CD4-positive, alpha-beta T cell treated with Interleukin-12 subunit alpha and Interleukin-12 subunit beta, for 1 hour (primary cell): ENCODE measurements at regions not wholly inside any gene's neighbourhood (a gene's known extent, or its start where the extent isn't known, plus 50 kb on each side); places are given as distances from the start of the nearest gene placed in this dataset.

Source experiments
- DNase-seq: peaks from one replicate; pipeline ENCODE4 v3.0.0-alpha.2; 2020

DNA sequence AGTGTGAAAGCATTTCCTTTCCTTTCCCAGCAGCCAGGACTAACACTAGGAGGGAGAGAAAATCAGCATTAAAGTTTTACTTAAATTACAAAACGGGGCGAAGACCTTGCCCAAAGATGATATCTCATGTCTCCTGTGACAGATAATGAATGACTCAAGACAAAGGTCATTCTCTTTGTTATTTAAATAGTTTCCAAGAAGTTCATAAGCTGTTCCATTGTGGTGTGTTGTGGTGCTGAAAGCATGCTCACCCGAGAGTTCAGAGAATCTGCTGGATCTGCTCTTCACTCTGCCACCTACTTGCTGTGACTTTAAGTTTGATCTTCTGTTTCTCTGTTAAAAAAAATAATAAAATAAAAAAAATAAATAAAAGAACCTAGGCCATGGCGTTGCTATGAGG is 265.9 kb upstream of the NR4A3 start:
- no peak for DNase-seq

DNA sequence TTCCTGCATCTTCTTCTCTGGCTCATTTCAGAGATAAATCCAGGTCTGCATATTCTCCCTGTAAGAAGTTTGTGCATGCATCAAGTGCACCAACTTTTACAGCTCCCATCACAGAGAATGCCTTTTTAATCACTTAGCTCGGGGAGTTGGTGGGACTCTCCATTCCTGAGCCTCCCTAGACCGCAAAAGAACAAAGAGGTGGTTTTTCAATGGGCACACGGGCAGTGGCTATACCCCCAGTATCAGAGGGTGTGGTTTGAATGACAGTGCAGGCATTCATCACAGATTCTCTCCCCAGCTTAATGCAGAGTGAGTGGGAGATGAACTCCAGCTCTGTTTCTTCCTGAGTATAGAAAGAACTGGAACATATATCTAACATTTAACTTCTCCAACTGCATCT is 264.7 kb upstream of the NR4A3 start:
- DNase-seq, result no peak

DNA sequence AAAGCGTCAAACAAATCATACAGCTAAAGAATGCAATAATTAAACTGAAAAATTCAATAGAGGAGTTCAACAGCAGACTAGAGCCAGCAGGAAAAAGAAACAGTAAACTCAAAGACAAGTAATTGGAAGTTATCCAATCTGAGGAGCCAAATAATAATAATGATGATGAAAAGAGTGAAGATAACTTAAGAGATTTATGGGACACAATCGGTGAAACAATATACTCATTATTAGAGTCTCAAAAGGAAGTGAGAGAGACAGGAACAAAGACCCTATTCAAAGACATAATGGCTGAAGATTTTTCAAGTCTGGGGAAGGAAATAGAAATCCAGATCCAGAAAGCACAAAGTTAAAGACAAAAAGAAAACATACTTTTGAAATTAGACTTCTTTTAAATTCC is 263.9 kb upstream of the NR4A3 start:
- no peak for DNase-seq

DNA sequence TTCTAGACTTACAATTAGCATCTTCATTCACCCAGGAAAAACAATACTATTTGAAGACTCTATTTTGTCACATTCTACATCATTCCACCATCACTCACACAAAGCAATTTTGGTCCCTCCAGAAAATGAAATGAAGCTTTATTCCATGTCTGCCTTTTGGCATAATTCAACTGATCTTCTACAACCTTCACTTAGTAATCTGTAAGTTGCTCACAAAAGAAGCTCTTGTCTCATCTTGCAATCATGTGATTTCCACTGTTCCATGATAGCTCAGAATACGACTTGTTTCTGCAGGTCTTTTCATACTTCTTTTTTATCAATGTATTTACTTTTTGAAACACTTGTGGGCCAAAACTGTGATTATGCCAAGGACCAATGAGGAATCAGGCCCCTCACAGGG is 261.9 kb upstream of the NR4A3 start:
- no peak for DNase-seq

DNA sequence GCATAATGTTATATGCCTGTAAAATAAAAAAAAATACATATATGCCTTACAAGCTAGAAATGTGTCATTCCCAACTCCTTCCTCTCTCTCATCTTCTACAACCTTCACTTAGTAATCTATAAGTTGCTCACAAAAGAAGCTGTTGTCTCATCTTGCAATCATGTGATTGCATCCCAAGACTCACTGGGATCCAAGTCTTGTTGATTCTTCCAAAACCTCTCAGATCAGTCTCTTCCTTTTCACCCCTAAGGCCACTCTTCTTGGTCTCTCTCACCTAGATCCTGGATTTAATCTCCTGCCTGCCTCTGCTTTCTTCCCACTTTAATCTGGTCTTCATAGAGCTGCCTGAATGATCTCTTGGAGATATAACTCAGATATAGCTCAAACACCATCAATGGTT is 261.1 kb upstream of the NR4A3 start:
- DNase-seq, result no peak

DNA sequence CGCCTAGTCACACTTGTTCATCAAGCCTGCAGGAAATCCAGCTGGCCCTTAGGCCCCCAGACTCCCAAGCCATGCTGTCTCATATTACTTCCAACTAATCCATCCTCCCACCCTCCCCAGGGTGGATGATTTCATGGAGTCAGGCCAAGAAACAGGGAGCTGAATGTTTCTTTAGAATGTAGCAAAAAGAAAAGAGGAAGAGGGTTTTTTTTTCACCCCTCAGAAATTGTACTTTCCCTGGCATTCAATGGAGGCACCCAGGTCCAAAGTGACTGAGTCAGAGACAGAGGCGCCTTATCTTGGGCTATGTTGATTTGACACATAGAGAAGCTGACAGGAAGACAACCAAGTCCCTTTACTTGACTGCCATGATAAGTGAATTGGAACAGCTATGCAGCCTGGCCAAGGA is 260.2 kb upstream of the NR4A3 start:
- DNase-seq, result no peak

DNA sequence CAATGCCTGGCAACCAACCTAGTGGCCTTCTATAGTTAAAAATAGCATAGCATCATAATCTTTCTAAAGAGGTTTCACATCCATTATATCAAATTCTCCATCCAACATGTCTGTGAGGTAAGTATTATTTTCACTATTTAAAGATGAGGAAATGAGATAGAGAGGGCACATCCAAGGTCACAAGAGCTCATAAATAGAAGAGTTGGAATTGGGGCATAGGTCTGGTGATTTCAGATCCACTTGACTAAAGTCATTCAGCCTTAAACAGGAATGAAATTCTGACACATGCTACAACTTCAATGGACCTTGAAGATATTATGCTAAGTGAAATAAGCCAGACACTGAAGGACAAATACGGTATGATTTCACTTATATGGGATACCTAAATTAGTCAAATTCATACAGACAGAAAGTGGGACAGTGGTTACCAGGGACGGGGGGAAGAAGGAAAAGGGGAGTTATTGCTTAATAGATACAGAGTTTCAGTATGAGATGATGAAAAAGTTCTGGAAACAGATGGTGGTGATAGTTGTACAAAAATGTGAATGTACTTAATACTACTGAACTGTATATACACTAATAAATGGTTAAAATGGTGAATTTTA is 259.6 kb upstream of the NR4A3 start:
- no peak for DNase-seq

DNA sequence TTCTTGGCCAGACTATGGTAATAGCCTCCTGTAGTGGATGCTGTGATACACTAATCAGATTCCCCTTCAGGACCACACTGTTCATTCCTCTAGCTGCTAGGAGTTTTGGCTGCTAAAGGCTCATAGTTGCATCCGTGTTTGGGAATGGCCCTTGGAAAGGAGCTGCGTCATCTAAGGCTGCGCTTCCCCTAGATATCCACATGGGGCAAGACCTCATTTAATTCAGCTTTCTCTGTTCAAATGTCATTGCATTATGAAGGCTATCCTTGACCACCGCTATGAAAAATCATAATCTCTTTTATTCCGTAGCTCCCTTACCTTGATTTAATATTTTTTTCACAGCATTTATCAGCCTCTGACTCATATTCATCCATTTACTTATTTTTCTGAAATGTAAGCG is 258.3 kb upstream of the NR4A3 start:
- no peak for DNase-seq

DNA sequence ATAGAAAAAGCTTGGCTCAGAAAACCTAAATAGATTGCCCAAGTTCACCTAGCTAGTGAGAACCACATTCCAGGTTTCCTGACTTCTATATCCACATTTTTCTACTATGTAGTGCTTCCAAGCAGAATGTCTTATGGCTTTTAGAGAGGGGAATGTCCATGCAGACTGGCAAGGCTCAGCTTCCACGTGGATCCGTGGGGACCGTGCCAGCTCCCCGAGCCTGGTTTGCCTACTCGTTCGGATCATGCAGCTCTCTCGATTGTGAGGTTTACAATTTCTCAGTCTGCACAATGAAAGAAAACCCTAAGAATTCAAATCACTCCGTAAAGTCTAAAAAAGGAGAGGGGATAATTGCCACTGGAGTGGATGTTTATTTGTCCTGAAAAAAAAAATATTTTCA is 256.5 kb upstream of the NR4A3 start:
- DNase-seq, result no peak

DNA sequence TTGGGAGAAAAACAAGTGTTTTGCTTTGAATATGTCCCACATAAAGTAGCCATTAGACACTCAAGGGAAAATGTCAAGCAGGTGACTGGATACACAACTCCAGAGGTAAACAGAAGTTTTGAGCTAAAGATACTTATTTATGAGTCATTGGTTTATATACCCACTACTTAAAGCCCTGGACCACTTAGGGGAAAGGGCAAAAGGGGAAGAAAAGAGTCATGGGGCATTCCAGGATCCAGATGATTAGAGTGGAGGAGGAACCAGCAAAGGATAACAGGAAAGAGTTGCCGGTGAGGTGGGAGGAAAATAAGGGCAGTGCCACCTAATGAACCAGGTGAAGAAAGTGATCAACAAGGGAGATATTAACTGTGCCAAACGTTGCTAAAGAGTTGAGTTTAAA is 254.2 kb upstream of the NR4A3 start:
- no peak for DNase-seq

DNA sequence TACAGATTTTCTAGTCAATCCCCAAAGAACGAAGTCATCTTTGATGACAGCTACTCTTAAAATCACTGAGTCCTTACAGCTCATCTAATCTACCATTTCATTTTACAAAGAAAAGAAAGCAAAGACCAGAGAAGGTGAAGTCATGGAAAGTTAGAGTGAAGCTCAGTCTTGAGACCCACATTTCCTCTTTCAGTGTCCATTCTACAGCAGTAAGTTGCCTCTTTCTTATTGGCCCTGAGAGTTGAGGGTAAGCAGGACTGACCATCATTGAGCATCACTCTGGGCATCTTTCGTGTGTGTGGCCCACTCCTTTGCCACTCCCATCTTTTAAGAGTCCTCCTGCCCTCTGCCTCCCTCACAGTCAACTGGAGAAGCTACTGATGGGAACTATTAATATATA is 251.8 kb upstream of the NR4A3 start:
- DNase-seq, result no peak

DNA sequence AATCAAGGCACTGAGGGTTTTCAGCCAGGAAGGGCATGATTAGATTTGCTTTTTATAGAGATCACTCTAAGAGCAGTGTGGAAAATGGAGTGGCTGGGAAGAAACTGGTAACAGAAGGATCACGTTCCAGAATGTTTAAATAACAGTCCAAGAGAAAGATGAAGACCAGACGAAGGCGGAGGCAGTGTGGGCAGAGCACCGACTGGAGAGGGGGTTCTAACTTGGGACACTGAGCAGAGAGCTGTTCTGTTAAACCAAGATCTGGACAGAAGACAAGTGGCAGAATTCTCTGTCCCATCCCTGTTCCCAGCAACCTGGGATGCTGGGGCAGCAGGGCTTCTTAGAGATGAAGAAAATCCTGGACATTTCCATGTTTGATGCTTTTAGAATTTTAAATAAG is 249.1 kb upstream of the NR4A3 start:
- no peak for DNase-seq

DNA sequence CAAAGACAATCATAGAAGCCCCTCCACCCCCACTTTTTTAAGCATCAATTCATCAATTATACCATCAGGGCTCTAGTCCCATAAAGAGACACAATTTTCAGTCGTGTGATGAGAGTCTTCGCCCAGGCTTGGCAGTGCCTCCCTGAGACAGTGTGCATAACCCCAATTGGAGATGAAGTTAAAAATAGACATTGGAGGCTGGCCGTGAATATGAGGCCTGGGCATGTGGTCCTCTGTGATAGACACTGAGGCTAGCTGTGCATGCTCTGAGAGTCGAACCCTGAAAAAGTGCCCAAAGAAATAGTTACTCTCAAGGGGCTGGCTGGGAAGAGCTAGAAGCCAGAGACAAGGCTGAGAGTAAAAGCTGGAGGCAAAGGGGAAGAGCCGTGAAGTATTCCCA is 248.6 kb upstream of the NR4A3 start:
- DNase-seq, result no peak

DNA sequence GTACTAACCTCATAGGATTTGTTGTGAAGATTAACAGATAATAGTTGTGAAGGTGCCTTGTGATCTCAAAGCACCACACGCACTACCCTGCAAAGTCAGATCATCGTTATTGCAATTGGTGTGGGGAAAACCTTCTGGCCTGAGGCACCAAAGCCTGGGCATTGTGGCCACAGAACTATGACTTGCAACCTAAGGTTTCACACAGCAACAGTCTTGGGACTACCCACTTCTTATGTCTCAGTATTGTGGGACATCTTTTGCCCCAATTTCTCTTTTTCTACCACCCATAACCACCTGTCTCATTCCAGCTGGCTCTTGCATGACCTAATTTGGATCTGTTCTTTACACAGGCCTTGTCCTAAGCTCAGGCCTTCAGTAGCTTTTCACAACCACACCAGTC is 247.8 kb upstream of the NR4A3 start:
- no peak for DNase-seq

DNA sequence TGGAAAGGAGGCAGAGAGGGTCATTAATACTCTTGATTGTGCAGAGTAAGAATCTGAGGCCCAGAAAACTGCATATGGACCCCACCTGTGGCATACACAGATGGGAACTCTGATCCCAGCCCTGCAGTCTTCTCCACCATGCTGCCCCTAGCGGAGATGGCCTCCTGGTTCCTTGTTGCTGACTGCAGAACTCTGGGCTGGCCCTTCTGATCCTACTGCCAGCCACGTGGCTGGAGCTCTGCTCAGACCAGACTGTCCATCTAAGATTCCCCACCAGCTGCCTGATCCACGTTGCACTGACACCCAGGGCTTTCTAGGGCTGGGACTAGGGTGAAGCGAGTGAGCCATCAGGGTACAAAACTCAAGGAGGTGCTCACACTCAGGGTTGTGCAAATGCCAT is 245.7 kb upstream of the NR4A3 start:
- DNase-seq, result no peak

DNA sequence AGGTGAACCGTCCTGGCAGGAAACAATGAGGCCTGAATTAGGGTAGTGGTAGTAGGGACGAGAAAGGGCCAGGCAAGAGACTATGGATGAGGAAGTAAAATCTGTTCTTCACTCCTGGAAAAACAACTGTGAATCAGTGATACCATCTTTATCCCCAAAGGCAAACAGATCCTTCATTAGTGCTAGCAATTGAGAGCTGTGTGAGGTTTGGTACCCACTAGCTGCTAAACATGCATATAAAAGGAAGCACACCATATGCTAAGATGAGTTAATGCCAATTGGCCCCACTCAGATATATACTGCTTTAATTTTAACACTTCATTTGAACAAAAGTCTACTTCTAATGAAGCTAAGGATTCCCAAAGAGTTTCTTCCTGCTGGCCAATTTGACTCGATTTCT is 244.8 kb upstream of the NR4A3 start:
- DNase-seq, result no peak

DNA sequence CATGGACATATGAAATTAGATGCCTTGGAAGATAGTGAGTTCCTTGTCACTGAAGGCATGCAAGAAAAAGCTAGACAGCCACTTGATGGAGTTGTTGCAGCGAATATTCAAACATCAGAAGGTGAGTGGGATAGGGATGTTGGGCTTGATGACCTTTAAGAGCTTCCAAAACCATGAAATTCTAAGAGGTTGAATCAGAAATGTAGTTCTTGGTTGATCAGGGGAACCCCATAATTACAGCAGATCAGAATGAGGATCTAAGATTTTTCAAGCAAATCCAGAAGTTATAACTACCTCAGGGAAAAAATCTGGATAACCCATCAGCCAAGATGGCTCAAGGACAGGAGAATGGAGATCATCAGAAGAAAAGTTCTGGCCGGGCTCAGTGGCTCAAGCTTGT is 244.3 kb upstream of the NR4A3 start:
- DNase-seq, result no peak

DNA sequence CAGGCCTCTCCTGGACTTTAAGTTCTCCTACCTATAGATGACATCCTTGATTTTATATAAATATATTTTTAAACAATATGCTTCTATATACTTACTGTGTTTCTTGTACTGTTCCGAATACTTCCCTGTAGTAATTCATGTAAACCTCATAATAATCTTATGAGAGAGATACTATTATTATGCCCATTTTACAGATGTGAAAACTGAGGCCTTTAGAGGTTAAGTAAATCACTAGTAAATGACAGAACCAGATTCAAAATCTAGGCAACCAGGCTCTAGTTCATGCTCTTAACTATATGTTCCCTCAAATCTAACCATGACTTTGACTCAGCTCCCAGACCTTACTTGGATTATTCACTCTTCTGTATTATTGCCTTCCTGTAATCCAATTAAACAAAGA is 243.0 kb upstream of the NR4A3 start:
- DNase-seq, result no peak

DNA sequence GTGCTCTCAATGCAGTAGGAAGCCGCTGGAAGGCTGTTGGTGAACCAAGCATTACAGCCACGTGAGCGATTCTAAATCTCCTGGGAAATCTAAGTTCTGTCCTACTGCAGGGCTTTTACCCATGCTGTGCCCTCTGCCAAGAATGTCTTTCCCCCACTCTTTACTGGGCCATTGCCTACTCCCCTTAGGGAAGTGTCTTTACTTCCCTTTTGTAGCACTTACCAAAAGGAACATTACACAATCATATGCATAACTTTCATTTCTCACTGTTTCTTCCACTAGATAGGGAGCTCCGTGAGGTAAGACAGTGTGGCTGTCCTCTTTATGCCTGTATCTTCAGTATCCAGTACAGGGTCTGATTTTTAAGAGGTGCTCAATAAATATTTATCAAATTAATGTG is 241.7 kb upstream of the NR4A3 start:
- DNase-seq, result no peak

DNA sequence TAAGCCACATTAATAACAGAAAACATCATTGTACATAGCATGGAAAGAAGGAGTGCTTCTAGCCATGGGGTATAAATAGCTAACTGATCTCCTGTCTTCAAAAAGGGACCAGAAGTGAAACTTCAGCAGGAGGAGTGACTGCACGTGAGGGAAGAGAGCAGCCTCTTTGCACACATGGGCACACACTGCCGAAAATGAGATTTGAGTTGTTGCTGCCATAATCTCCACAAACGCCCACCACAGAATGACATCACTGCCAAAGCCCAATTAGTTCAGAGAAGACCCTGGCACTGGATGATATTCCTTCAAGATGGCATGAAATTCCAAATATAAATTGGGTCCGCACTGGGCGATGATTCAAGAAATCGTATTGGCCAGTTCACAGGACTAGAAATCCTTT is 238.9 kb upstream of the NR4A3 start:
- DNase-seq, result no peak

DNA sequence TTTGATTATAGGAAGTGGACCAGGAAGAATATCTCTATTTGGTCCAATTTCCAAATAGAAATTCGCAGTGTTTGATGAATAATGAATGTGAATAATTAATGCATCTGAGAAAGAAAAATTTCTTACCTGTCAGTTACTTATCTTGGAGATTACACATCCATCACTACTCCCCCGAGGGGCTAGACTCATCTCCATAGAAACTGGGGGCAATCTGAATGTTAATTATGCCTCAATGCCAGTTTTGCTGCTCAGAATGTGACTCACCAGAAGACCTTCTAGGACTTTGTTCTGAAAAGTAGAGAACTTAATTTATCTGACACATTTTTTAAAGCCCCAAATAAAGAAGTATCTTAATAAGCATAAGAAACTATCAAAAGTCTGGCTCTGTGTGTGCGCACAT is 233.4 kb upstream of the NR4A3 start:
- no peak for DNase-seq

DNA sequence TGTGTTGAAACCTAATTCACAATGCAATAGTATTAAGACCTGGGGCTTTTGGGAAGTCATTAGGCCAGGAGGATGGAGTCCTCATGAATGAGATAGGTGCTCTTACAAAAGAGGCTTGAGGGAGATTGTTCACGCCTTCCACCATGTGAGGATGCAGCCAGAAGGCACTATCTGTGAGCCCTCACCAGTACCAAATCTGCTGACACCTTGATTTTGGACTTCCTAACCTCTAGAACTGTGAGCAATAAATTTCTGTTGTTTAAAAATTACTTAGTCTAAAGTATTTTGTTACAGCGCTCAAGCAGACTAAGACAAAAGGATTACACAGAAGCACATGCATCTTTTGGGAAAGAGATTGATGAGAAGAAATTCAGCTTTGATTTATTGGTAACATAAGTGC is 232.9 kb upstream of the NR4A3 start:
- DNase-seq, result no peak

DNA sequence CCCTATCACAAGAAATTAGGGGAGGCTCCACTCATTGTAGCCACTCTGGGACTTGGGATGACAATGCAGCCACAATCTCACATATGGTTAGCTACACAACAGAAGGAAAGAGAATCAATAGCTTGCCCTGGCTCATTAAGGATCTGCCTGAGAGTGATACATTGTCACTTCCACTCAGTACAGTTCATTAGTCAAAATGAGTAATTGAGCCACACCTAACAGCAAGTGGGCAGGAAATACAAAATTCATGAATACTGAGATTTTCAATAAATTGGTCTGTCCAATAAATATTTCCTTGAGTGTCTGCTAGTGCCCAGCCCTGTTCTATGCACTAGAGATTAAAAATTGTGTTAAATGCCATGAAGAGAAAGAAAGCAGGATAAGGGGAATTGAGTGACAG is 231.3 kb upstream of the NR4A3 start:
- DNase-seq, result no peak

DNA sequence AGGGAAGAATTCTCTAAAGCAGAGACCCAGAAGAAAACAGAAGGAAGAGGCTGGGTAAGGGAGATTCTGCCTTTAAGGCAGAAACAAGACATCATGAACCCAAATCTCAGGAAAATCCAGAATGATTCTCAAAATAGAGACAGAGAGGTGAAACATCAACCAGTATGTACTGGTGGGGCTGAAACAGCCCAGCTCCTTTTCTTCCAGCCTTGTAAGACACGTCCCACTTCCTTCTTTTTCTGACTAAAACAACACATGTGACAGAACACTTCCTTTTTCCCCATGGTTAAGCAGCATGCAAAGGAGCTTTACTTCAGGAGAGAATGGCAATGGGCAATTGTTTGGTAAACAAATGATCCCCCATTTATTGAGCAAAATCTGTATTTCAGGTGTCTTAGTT is 230.8 kb upstream of the NR4A3 start:
- DNase-seq, result peak; percentile 5

DNA sequence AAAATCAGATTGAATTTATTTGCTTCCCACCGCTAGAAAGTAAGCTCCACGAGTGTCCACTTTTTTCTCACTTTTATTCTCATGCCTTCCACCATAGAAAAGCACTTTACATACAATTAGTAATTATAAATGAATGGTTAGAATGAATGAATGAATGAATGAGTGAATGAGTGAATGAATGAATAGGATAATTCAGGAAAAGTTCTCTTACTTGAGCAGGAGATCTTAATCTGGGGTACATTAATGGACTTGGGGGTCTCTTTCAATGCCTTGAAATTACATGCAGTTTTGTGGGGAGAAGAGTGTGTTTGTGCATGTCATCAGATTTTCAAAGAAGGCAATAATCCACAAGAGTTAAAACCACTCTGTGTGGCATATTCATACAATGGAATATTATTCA is 229.9 kb upstream of the NR4A3 start:
- DNase-seq, result no peak
